GM12891 (cell line): ENCODE measurements at regions not wholly inside any gene's neighbourhood (a gene's known extent, or its start where the extent isn't known, plus 50 kb on each side); places are given as distances from the start of the nearest gene placed in this dataset.

Experiments used
- POLR2A ChIP-seq: IDR thresholded peaks from 2 replicates; pipeline ENCODE4 v1.6.1; 2011; ENCODE audit warnings: low read depth, low read length, control low read depth
- TAF1 ChIP-seq: IDR thresholded peaks from 2 replicates; pipeline ENCODE4 v1.6.1; 2011; ENCODE audit warnings: low read depth, low read length, control low read depth

- TF ChIP-seq TAF1 (no peak), POLR2A (no peak)
Measured at GRCh38 chr1:192954705-192955265, 104.4 kb downstream of the UCHL5 start.
